ENCODE measurements at regions not wholly inside any gene's neighbourhood (a gene's known extent, or its start where the extent isn't known, plus 50 kb on each side); places are given as distances from the start of the nearest gene placed in this dataset.
"Not testable (repeated sequence)": the region's sequence is repeated elsewhere in the genome, so short reads cannot be mapped to it uniquely, and the experiment has no call there.

DNA sequence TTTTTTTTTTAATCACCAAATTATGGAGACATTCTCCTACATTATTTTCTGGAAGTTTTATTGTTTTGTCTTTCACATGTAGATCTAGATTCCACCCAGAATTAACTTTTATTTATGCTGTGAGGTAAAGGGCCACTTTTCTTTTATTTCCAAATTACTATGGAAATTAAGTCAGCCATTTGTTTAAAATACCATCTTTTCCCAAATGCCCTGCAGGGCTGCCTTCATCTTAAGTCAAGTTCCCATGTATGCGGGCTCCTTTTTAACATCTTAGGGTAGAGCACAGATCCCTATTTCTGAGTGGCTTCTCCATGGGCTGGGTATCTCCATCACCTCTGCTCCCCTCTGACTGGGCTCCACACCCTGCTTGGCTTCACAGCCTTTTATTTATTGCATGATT lies 348.4 kb downstream of the SOX4 start:
- Mint-ChIP-seq H3K36me3 (ENCODE audit: low read depth, unreplicated experiment) (peaks cover 2% of the 10 kb centered on the region), H3K4me3 (ENCODE audit: unreplicated experiment) (no peak overlapping the region), H3K9me3 (ENCODE audit: unreplicated experiment) (no peaks in the 10 kb centered on the region), H3K27me3 (ENCODE audit: low read depth, unreplicated experiment) (no peaks in the 10 kb centered on the region), H3K27ac (ENCODE audit: unreplicated experiment) (no peak overlapping the region), H3K4me1 (ENCODE audit: low read depth, unreplicated experiment) (peaks cover 33% of the 10 kb centered on the region)
- no peaks in the 10 kb centered on the region for H3K79me2 ChIP-seq (ENCODE audit: insufficient read depth, low read length)
- H2AFZ ChIP-seq (ENCODE audit: low read depth, low read length): no peak overlapping the region
- no peak overlapping the region for H3K27ac ChIP-seq (ENCODE audit: low read depth, low read length)
- no peaks in the 10 kb centered on the region for H3K9me3 ChIP-seq (ENCODE audit: insufficient read depth, low read depth, low read length)
- no peak for DNase-seq (ENCODE audit: low read depth)
- H4K20me1 ChIP-seq (ENCODE audit: insufficient read depth, low read length): no peaks in the 10 kb centered on the region
- no peak for FAIRE-seq
- H3K4me3 ChIP-seq (ENCODE audit: insufficient read depth, low read depth, low read length): no peak overlapping the region
- TF ChIP-seq, protein P1, sequence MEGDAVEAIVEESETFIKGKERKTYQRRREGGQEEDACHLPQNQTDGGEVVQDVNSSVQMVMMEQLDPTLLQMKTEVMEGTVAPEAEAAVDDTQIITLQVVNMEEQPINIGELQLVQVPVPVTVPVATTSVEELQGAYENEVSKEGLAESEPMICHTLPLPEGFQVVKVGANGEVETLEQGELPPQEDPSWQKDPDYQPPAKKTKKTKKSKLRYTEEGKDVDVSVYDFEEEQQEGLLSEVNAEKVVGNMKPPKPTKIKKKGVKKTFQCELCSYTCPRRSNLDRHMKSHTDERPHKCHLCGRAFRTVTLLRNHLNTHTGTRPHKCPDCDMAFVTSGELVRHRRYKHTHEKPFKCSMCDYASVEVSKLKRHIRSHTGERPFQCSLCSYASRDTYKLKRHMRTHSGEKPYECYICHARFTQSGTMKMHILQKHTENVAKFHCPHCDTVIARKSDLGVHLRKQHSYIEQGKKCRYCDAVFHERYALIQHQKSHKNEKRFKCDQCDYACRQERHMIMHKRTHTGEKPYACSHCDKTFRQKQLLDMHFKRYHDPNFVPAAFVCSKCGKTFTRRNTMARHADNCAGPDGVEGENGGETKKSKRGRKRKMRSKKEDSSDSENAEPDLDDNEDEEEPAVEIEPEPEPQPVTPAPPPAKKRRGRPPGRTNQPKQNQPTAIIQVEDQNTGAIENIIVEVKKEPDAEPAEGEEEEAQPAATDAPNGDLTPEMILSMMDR (IDR thresholded peaks at IDR 0.05; ENCODE audit: insufficient read depth, low read depth, low read length): no peak
- no peak for TF ChIP-seq EZH2 (IDR thresholded peaks at IDR 0.05; ENCODE audit: insufficient read depth, low read length)
- H3K4me1 ChIP-seq (ENCODE audit: insufficient read depth, low read length): peaks cover 13% of the 10 kb centered on the region
- no peak overlapping the region for H3K4me2 ChIP-seq (ENCODE audit: low read length)
- H3K9ac ChIP-seq (ENCODE audit: low read length): no peak overlapping the region
- H3K27me3 ChIP-seq (ENCODE audit: insufficient read depth, low read length): no peaks in the 10 kb centered on the region
- no peaks in the 10 kb centered on the region for H3K36me3 ChIP-seq (ENCODE audit: insufficient read depth, low read length)

DNA sequence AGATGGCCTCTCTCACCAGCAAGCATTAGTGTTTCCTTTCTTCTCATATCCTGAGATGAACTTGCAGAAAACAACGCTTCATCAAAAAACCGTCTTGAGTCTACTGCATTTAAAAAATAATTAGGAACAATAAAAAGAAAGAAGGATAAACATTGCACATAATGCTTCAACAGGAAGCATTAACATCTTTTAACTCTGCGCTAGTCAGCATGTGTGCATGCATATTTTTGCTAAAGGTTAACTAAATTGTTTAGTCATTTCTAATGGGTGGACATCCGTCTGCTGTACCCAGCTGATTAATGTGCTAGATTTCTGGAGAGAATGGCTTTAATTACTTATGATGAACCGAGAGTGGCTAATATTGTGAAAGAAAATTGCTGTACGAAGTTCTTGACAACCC lies 349.3 kb downstream of the SOX4 start:
- no peaks in the 10 kb centered on the region for H3K79me2 ChIP-seq (ENCODE audit: insufficient read depth, low read length)
- no peaks in the 10 kb centered on the region for H4K20me1 ChIP-seq (ENCODE audit: insufficient read depth, low read length)
- Mint-ChIP-seq H3K36me3 (ENCODE audit: low read depth, unreplicated experiment) (peaks cover 2% of the 10 kb centered on the region), H3K9me3 (ENCODE audit: unreplicated experiment) (no peaks in the 10 kb centered on the region), H3K27ac (ENCODE audit: unreplicated experiment) (no peak overlapping the region), H3K4me3 (ENCODE audit: unreplicated experiment) (no peak overlapping the region), H3K4me1 (ENCODE audit: low read depth, unreplicated experiment) (peaks cover 39% of the 10 kb centered on the region), H3K27me3 (ENCODE audit: low read depth, unreplicated experiment) (no peaks in the 10 kb centered on the region)
- peaks cover 23% of the 10 kb centered on the region for H3K4me1 ChIP-seq (ENCODE audit: insufficient read depth, low read length)
- DNase-seq (ENCODE audit: low read depth): peak; percentile 69
- peak overlapping the region; percentile 39 for H3K4me2 ChIP-seq (ENCODE audit: low read length)
- no peaks in the 10 kb centered on the region for H3K27me3 ChIP-seq (ENCODE audit: insufficient read depth, low read length)
- H3K4me3 ChIP-seq (ENCODE audit: insufficient read depth, low read depth, low read length): no peak overlapping the region
- H3K9ac ChIP-seq (ENCODE audit: low read length): no peak overlapping the region
- no peaks in the 10 kb centered on the region for H3K9me3 ChIP-seq (ENCODE audit: insufficient read depth, low read depth, low read length)
- FAIRE-seq: no peak
- TF ChIP-seq, protein P1 (IDR thresholded peaks at IDR 0.05; ENCODE audit: insufficient read depth, low read depth, low read length): no peak
- no peak for TF ChIP-seq EZH2 (IDR thresholded peaks at IDR 0.05; ENCODE audit: insufficient read depth, low read length)
- no peak overlapping the region for H2AFZ ChIP-seq (ENCODE audit: low read depth, low read length)
- no peak overlapping the region for H3K27ac ChIP-seq (ENCODE audit: low read depth, low read length)
- no peaks in the 10 kb centered on the region for H3K36me3 ChIP-seq (ENCODE audit: insufficient read depth, low read length)

DNA sequence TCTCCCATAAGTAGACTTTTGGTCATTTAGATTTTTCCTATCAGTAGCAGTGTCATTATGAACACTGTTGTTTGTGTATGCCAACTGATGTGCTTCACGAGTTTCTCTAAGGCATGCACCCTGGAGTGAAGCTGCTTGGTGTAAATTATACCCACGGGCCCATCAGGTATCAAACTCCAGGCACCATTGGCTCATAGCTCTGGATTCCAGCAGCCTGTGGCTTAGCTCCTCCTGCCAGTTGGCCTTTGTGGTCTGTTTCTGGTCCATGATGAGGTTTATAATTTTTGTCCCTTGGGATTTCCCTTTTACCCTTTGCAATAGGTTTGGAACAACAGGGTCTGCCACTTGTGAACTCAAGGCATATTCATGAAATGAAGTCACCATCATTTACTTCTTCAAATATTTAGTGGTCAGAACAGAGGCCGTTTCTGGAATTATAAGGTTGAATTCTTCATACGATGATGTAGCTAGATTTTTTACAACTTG lies 350.5 kb downstream of the PRL start:
- H3K4me3 Mint-ChIP-seq (ENCODE audit: unreplicated experiment): no peak overlapping the region
- H3K4me2 ChIP-seq (ENCODE audit: low read length): peak overlapping the region; percentile 40
- no peak for FAIRE-seq
- H3K9me3 ChIP-seq (ENCODE audit: insufficient read depth, low read depth, low read length): no peaks in the 10 kb centered on the region
- no peaks in the 10 kb centered on the region for H3K36me3 ChIP-seq (ENCODE audit: insufficient read depth, low read length)
- no peaks in the 10 kb centered on the region for H3K27me3 Mint-ChIP-seq (ENCODE audit: low read depth, unreplicated experiment)
- H4K20me1 ChIP-seq (ENCODE audit: insufficient read depth, low read length): no peaks in the 10 kb centered on the region
- peak overlapping the region; percentile 66 for H3K9ac ChIP-seq (ENCODE audit: low read length)
- peaks cover 63% of the 10 kb centered on the region for H3K4me1 Mint-ChIP-seq (ENCODE audit: low read depth, unreplicated experiment)
- no peaks in the 10 kb centered on the region for H3K36me3 Mint-ChIP-seq (ENCODE audit: low read depth, unreplicated experiment)
- H3K4me1 ChIP-seq (ENCODE audit: insufficient read depth, low read length): peaks cover 47% of the 10 kb centered on the region
- no peaks in the 10 kb centered on the region for H3K27me3 ChIP-seq (ENCODE audit: insufficient read depth, low read length)
- TF ChIP-seq, protein P1 (IDR thresholded peaks at IDR 0.05; ENCODE audit: insufficient read depth, low read depth, low read length): no peak
- no peak for TF ChIP-seq EZH2 (IDR thresholded peaks at IDR 0.05; ENCODE audit: insufficient read depth, low read length)
- peak overlapping the region; percentile 100 for H3K27ac Mint-ChIP-seq (ENCODE audit: unreplicated experiment)
- no peaks in the 10 kb centered on the region for H3K79me2 ChIP-seq (ENCODE audit: insufficient read depth, low read length)
- H2AFZ ChIP-seq (ENCODE audit: low read depth, low read length): no peak overlapping the region
- peak overlapping the region; percentile 76 for H3K27ac ChIP-seq (ENCODE audit: low read depth, low read length)
- peak; percentile 99 for DNase-seq (ENCODE audit: low read depth)
- H3K4me3 ChIP-seq (ENCODE audit: insufficient read depth, low read depth, low read length): no peak overlapping the region
- no peaks in the 10 kb centered on the region for H3K9me3 Mint-ChIP-seq (ENCODE audit: unreplicated experiment)

DNA sequence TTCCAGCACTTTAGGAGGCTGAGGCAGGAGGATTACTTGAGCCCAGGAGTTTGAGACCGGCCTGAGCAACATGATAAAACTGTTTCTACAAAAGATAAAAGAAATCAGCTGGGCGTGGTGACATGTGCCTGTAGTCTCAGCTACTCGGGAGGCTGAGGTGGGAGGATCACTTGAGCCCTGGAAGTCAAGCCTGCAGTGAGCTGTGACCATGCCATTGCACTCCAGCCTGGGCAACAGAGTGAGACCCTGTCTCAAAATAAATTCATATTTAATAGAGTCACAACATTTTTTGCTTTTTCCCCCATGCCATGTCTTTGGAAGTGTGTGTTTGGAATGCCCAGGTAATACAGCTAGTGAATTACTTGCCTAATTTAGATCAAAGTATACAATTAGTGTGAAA lies 349.6 kb downstream of the PRL start:
- H3K27me3 Mint-ChIP-seq (ENCODE audit: low read depth, unreplicated experiment); FAIRE-seq; H4K20me1 ChIP-seq (ENCODE audit: insufficient read depth, low read length); H3K4me3 ChIP-seq (ENCODE audit: insufficient read depth, low read depth, low read length); H3K79me2 ChIP-seq (ENCODE audit: insufficient read depth, low read length); H3K36me3 ChIP-seq (ENCODE audit: insufficient read depth, low read length); H3K27me3 ChIP-seq (ENCODE audit: insufficient read depth, low read length); H3K9me3 Mint-ChIP-seq (ENCODE audit: unreplicated experiment); DNase-seq (ENCODE audit: low read depth); H3K9me3 ChIP-seq (ENCODE audit: insufficient read depth, low read depth, low read length); H2AFZ ChIP-seq (ENCODE audit: low read depth, low read length); H3K36me3 Mint-ChIP-seq (ENCODE audit: low read depth, unreplicated experiment): not testable (repeated sequence)
- Mint-ChIP-seq H3K4me3 (ENCODE audit: unreplicated experiment) (peak overlapping the region; percentile 51), H3K4me1 (ENCODE audit: low read depth, unreplicated experiment) (peaks cover 70% of the 10 kb centered on the region), H3K27ac (ENCODE audit: unreplicated experiment) (peak overlapping the region; percentile 100)
- Histone ChIP-seq H3K27ac (ENCODE audit: low read depth, low read length) (peak overlapping the region; percentile 76), H3K4me1 (ENCODE audit: insufficient read depth, low read length) (peaks cover 44% of the 10 kb centered on the region), H3K4me2 (ENCODE audit: low read length) (peak overlapping the region; percentile 40), H3K9ac (ENCODE audit: low read length) (peak overlapping the region; percentile 66)
